Neural progenitor cell (in vitro differentiated cells): ENCODE measurements at regions not wholly inside any gene's neighbourhood (a gene's known extent, or its start where the extent isn't known, plus 50 kb on each side); places are given as distances from the start of the nearest gene placed in this dataset.

ENCODE experiments used
- DNase-seq: peaks from one replicate; pipeline ENCODE4 v3.0.0-alpha.2; 2016; ENCODE audit warnings: low spot score
- H2AFZ ChIP-seq: fragments of 200-600 bp; sonication (generic); replicated peaks from 2 replicates; pipeline ENCODE4 v1.6.1; 2016; ENCODE audit warnings: antibody characterized with exemption
- H3F3A ChIP-seq: fragments of 200-600 bp; sonication (generic); 2 replicates; pipeline ENCODE4 v1.6.1; 2016; ENCODE audit warnings: antibody characterized with exemption, low read depth
- H3K27ac ChIP-seq: fragments of 200-600 bp; sonication (generic); 2 replicates; pipeline ENCODE4 v1.5.1; 2016; ENCODE audit warnings: mild to moderate bottlenecking
- H3K27me3 ChIP-seq: fragments of 200-600 bp; sonication (generic); 2 replicates; pipeline ENCODE4 v1.6.1; 2016; ENCODE audit warnings: mild to moderate bottlenecking, moderate library complexity
- H3K36me3 ChIP-seq: fragments of 200-600 bp; sonication (generic); 2 replicates; pipeline ENCODE4 v1.5.1; 2016
- H3K4me1 ChIP-seq: fragments of 200-600 bp; sonication (generic); 2 replicates; pipeline ENCODE4 v1.6.1; 2016; ENCODE audit warnings: mixed run types
- H3K4me2 ChIP-seq: fragments of 200-600 bp; sonication (generic); 2 replicates; pipeline ENCODE4 v1.6.1; 2016
- H3K4me3 ChIP-seq: fragments of 200-600 bp; sonication (generic); 2 replicates; pipeline ENCODE4 v1.5.1; 2016
- H3K79me2 ChIP-seq: fragments of 200-600 bp; sonication (generic); 2 replicates; pipeline ENCODE4 v1.6.1; 2016; ENCODE audit warnings: low read depth
- H3K9ac ChIP-seq: fragments of 200-600 bp; sonication (generic); 2 replicates; pipeline ENCODE4 v1.6.1; 2016
- H3K9me3 ChIP-seq: fragments of 200-600 bp; sonication (generic); 2 replicates; pipeline ENCODE4 v1.5.1; 2016; ENCODE audit warnings: low read depth
- H4K20me1 ChIP-seq: fragments of 200-600 bp; sonication (generic); 2 replicates; pipeline ENCODE4 v1.6.1; 2016; ENCODE audit warnings: low read depth
- H3K27ac Mint-ChIP-seq: 3 replicates; pipeline ENCODE4 v1.8.0; 2021; ENCODE audit warnings: mixed read lengths
- H3K27me3 Mint-ChIP-seq: 2 replicates; pipeline ENCODE4 v1.8.0; 2022; ENCODE audit warnings: low read depth, mild to moderate bottlenecking, inconsistent platforms, moderate library complexity, mixed read lengths; ENCODE audit not compliant: insufficient read depth
- H3K36me3 Mint-ChIP-seq: 3 replicates; pipeline ENCODE4 v1.8.0; 2021; ENCODE audit warnings: mixed read lengths
- H3K4me1 Mint-ChIP-seq: 3 replicates; pipeline ENCODE4 v1.8.0; 2021; ENCODE audit warnings: mixed read lengths
- H3K4me3 Mint-ChIP-seq: 3 replicates; pipeline ENCODE4 v1.8.0; 2021; ENCODE audit warnings: mild to moderate bottlenecking, moderate library complexity, mixed read lengths
- H3K9me3 Mint-ChIP-seq: 3 replicates; pipeline ENCODE4 v1.8.0; 2020; ENCODE audit warnings: mixed read lengths
- EZH2 ChIP-seq: fragments of 200-600 bp; sonication (generic); IDR thresholded peaks from 2 replicates; pipeline ENCODE4 v1.6.1; 2017; ENCODE audit warnings: antibody characterized with exemption, mild to moderate bottlenecking, moderate library complexity
- EZH2phosphoT487 ChIP-seq: fragments of 200-600 bp; sonication (generic); IDR thresholded peaks from 2 replicates; pipeline ENCODE4 v1.6.1; 2017; ENCODE audit warnings: antibody characterized with exemption
- TF ChIP-seq, protein P1 (sequence below): fragments of 200-600 bp; sonication (generic); IDR thresholded peaks from 2 replicates; pipeline ENCODE4 v1.5.1; 2017; ENCODE audit warnings: antibody characterized with exemption, mild to moderate bottlenecking

DNA sequence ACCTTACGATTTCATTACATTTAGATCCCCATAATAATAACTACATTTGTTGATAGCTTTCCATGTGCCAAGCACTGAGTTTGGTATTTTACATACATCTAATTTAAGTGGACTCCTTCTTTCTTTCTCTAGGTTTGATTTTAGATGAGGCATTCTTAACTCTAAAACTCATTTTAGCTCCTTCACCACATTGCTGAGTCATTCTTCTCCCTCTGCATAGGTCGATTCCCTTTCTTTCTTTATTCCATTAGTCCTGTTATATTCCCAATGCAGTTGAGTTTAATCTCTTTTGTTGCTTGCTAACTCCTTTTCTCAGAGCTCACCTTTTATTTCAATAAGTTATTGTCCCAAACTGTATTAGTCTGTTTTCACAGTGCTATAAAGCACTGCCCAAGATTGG, 329.8 kb downstream of the TAF11L14 start:
- no peak for TF ChIP-seq EZH2phosphoT487
- no peak for TF ChIP-seq EZH2
- TF ChIP-seq, protein P1, sequence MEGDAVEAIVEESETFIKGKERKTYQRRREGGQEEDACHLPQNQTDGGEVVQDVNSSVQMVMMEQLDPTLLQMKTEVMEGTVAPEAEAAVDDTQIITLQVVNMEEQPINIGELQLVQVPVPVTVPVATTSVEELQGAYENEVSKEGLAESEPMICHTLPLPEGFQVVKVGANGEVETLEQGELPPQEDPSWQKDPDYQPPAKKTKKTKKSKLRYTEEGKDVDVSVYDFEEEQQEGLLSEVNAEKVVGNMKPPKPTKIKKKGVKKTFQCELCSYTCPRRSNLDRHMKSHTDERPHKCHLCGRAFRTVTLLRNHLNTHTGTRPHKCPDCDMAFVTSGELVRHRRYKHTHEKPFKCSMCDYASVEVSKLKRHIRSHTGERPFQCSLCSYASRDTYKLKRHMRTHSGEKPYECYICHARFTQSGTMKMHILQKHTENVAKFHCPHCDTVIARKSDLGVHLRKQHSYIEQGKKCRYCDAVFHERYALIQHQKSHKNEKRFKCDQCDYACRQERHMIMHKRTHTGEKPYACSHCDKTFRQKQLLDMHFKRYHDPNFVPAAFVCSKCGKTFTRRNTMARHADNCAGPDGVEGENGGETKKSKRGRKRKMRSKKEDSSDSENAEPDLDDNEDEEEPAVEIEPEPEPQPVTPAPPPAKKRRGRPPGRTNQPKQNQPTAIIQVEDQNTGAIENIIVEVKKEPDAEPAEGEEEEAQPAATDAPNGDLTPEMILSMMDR: no peak
- no peak overlapping the region for H3K4me2 ChIP-seq
- H3F3A ChIP-seq: no peaks in the 10 kb centered on the region
- no peak overlapping the region for H3K4me3 ChIP-seq
- Mint-ChIP-seq H3K27me3 (no peaks in the 10 kb centered on the region), H3K9me3 (peaks cover 4% of the 10 kb centered on the region), H3K36me3 (no peaks in the 10 kb centered on the region), H3K4me3 (no peak overlapping the region), H3K4me1 (no peaks in the 10 kb centered on the region), H3K27ac (no peak overlapping the region)
- no peak for DNase-seq
- no peaks in the 10 kb centered on the region for H3K27me3 ChIP-seq
- H3K9me3 ChIP-seq: no peaks in the 10 kb centered on the region
- no peaks in the 10 kb centered on the region for H3K36me3 ChIP-seq
- H2AFZ ChIP-seq: no peak overlapping the region
- no peak overlapping the region for H3K27ac ChIP-seq
- no peaks in the 10 kb centered on the region for H3K79me2 ChIP-seq
- no peaks in the 10 kb centered on the region for H4K20me1 ChIP-seq
- no peaks in the 10 kb centered on the region for H3K4me1 ChIP-seq
- H3K9ac ChIP-seq: no peak overlapping the region

DNA sequence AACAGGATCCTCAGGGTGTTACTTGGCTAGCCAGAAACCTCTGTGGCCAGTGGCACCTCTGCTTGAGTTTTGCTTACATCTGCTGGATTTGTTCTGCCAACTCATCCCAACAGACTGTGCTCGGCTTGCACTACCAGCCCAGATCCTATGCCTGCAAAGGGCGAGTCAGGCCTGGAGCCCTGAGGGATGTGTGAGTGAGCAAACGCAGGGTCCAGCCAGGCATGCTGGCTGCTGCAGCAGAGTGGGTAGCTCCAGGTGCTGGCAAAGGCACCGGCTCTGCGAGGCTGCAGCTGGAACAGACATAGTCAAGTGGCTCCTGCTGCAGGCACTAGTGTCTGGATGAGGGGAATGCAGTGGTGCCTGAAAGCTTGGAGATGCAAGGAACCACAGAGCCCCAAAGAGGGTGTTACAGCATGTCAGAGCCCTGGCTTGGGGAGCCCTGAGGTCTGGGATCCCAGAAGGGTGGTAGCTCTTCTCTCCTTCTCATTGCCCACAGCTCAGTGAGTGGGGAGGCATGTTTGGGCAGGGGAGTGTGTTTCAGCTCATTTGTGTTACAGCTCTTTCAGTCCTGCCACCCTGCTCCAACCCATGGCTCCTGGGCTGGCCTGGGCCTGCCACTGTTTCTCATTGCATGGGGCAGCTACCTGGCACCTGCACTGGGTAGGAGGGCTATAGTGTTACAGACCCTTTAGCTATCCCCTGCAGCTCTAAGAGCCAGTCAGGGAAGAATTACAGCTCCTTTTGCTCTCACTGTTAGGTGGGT, 332.6 kb downstream of the TAF11L14 start:
- H4K20me1 ChIP-seq: no peaks in the 10 kb centered on the region
- H3K27ac Mint-ChIP-seq: no peak overlapping the region
- no peak overlapping the region for H3K4me3 Mint-ChIP-seq

DNA sequence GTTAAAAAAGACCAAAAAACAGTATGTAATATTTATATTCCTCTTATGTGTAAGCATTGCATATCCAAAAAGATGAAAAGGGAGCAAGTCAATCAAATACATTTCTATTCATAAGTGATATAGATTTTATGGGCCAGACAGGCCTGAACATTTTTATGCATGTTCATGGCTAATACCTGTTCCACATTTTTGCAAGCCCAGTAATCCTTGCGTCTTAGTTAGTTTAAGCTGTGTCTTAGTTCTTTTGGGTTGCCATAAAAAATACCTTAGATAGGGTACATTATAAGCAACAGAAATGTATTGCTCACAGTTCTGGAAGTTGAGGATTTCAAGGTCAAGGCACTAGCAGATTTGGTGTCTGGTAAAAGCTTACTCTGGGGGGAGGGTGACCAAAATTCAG, 342.1 kb downstream of the TAF11L14 start:
- H3K9me3 ChIP-seq: no peaks in the 10 kb centered on the region
- H3K9ac ChIP-seq: no peak overlapping the region
- DNase-seq: no peak
- no peak overlapping the region for H3K4me3 Mint-ChIP-seq
- H3K36me3 Mint-ChIP-seq: no peaks in the 10 kb centered on the region
- no peak overlapping the region for H3K27ac ChIP-seq
- no peaks in the 10 kb centered on the region for H3K27me3 ChIP-seq
- H3F3A ChIP-seq: no peaks in the 10 kb centered on the region
- H3K79me2 ChIP-seq: no peaks in the 10 kb centered on the region
- H3K36me3 ChIP-seq: no peaks in the 10 kb centered on the region
- no peak overlapping the region for H2AFZ ChIP-seq
- no peak overlapping the region for H3K27ac Mint-ChIP-seq
- no peak overlapping the region for H3K4me3 ChIP-seq
- H3K4me2 ChIP-seq: no peak overlapping the region
- H4K20me1 ChIP-seq: no peaks in the 10 kb centered on the region
- TF ChIP-seq, protein P1: no peak
- TF ChIP-seq EZH2 (no peak), EZH2phosphoT487 (no peak)
- H3K4me1 Mint-ChIP-seq: no peaks in the 10 kb centered on the region
- H3K9me3 Mint-ChIP-seq: peaks cover 3% of the 10 kb centered on the region
- H3K4me1 ChIP-seq: no peaks in the 10 kb centered on the region
- no peaks in the 10 kb centered on the region for H3K27me3 Mint-ChIP-seq

More for the DNA sequence above, 332.6 kb downstream of the TAF11L14 start:
- peaks cover 6% of the 10 kb centered on the region for H3K4me1 ChIP-seq
- no peaks in the 10 kb centered on the region for H3F3A ChIP-seq
- Mint-ChIP-seq H3K9me3 (peaks cover 4% of the 10 kb centered on the region), H3K27me3 (no peaks in the 10 kb centered on the region), H3K4me1 (peaks cover 10% of the 10 kb centered on the region), H3K36me3 (no peaks in the 10 kb centered on the region)
- no peak overlapping the region for H3K4me2 ChIP-seq
- no peaks in the 10 kb centered on the region for H3K27me3 ChIP-seq
- no peaks in the 10 kb centered on the region for H3K36me3 ChIP-seq
- TF ChIP-seq EZH2phosphoT487 (no peak), EZH2 (no peak)
- TF ChIP-seq, protein P1: no peak
- no peaks in the 10 kb centered on the region for H3K9me3 ChIP-seq
- no peak for DNase-seq
- H3K9ac ChIP-seq: no peak overlapping the region
- no peak overlapping the region for H3K27ac ChIP-seq
- no peaks in the 10 kb centered on the region for H3K79me2 ChIP-seq
- no peak overlapping the region for H2AFZ ChIP-seq
- H3K4me3 ChIP-seq: no peak overlapping the region
